ENCODE measurements at regions not wholly inside any gene's neighbourhood (a gene's known extent, or its start where the extent isn't known, plus 50 kb on each side); places are given as distances from the start of the nearest gene placed in this dataset.

GRCh38 chr2:107437265-107437664 is 389.4 kb upstream of the RGPD4 start:
- Histone ChIP-seq H3K27ac (no peak overlapping the region), H3K36me3 (no peaks in the 10 kb centered on the region), H3K27me3 (no peaks in the 10 kb centered on the region), H3K4me1 (no peaks in the 10 kb centered on the region), H3K9me3 (no peaks in the 10 kb centered on the region), H3K4me3 (no peak overlapping the region)
- intact Hi-C loops (cut with DNase I; ENCODE audit: low total_unique reads), result loop anchor here (5.0 kb wide), 1 partner anchor 605 kb away; no protein-coding TSS in a partner anchor
- no peak for DNase-seq (ENCODE audit: low spot score in 2 of 2)
- no peak for TF ChIP-seq CTCF (IDR thresholded peaks at IDR 0.05)
- no peak for TF ChIP-seq POLR2AphosphoS5 (IDR thresholded peaks at IDR 0.05)
- TF ChIP-seq POLR2A (IDR thresholded peaks at IDR 0.05), result no peak

- Histone ChIP-seq H3K4me3 (no peak overlapping the region), H3K36me3 (no peaks in the 10 kb centered on the region), H3K27ac (no peak overlapping the region), H3K27me3 (no peaks in the 10 kb centered on the region), H3K9me3 (no peaks in the 10 kb centered on the region), H3K4me1 (no peaks in the 10 kb centered on the region)
- no peak for DNase-seq (ENCODE audit: low spot score in 2 of 2)
- no peak for TF ChIP-seq POLR2AphosphoS5 (IDR thresholded peaks at IDR 0.05)
- no peak for TF ChIP-seq POLR2A (IDR thresholded peaks at IDR 0.05)
- TF ChIP-seq CTCF (IDR thresholded peaks at IDR 0.05), result no peak
- intact Hi-C loops (cut with DNase I; ENCODE audit: low total_unique reads), result loop anchor here (5.0 kb wide), 1 partner anchor 606 kb away; no protein-coding TSS in a partner anchor
These were observed 388.9 kb upstream of the RGPD4 start for GRCh38 chr2:107437807-107438206.

- DNase-seq (ENCODE audit: low spot score in 2 of 2), result no peak
- intact Hi-C loops (cut with DNase I; ENCODE audit: low total_unique reads), result no loop called here
- Histone ChIP-seq H3K4me3 (no peak overlapping the region), H3K36me3 (no peaks in the 10 kb centered on the region), H3K27me3 (no peaks in the 10 kb centered on the region), H3K9me3 (no peaks in the 10 kb centered on the region), H3K27ac (no peak overlapping the region), H3K4me1 (no peaks in the 10 kb centered on the region)
- TF ChIP-seq POLR2A (IDR thresholded peaks at IDR 0.05), result no peak
- TF ChIP-seq POLR2AphosphoS5 (IDR thresholded peaks at IDR 0.05), result no peak
- no peak for TF ChIP-seq CTCF (IDR thresholded peaks at IDR 0.05)
These were observed 378.5 kb upstream of the RGPD4 start for GRCh38 chr2:107448160-107448559.

GRCh38 chr2:107461301-107461700 is 365.4 kb upstream of the RGPD4 start:
- intact Hi-C loops (cut with DNase I; ENCODE audit: low total_unique reads), result loop anchor here (2.0 kb wide), 1 partner anchor 40 kb away; no protein-coding TSS in a partner anchor
- TF ChIP-seq POLR2AphosphoS5 (IDR thresholded peaks at IDR 0.05), result no peak
- no peak for TF ChIP-seq CTCF (IDR thresholded peaks at IDR 0.05)
- no peak for TF ChIP-seq POLR2A (IDR thresholded peaks at IDR 0.05)
- no peaks in the 10 kb centered on the region for H3K36me3 ChIP-seq
- DNase-seq (ENCODE audit: low spot score in 2 of 2), result no peak
- no peaks in the 10 kb centered on the region for H3K9me3 ChIP-seq
- H3K4me1 ChIP-seq, result no peaks in the 10 kb centered on the region
- no peak overlapping the region for H3K4me3 ChIP-seq
- no peak overlapping the region for H3K27ac ChIP-seq
- no peaks in the 10 kb centered on the region for H3K27me3 ChIP-seq

- intact Hi-C loops (cut with DNase I; ENCODE audit: low total_unique reads), result no loop called here
- no peak overlapping the region for H3K27ac ChIP-seq
- TF ChIP-seq CTCF (IDR thresholded peaks at IDR 0.05), result no peak
- TF ChIP-seq POLR2A (IDR thresholded peaks at IDR 0.05), result no peak
- TF ChIP-seq POLR2AphosphoS5 (IDR thresholded peaks at IDR 0.05), result no peak
These were observed 364.5 kb upstream of the RGPD4 start for GRCh38 chr2:107462181-107462580.

More at GRCh38 chr2:107462181-107462580, 364.5 kb upstream of the RGPD4 start:
- H3K27me3 ChIP-seq, result no peaks in the 10 kb centered on the region
- H3K9me3 ChIP-seq, result no peaks in the 10 kb centered on the region
- H3K4me3 ChIP-seq, result no peak overlapping the region
- H3K4me1 ChIP-seq, result no peaks in the 10 kb centered on the region
- no peaks in the 10 kb centered on the region for H3K36me3 ChIP-seq
- DNase-seq (ENCODE audit: low spot score in 2 of 2), result no peak
